ENCODE measurements at regions not wholly inside any gene's neighbourhood (a gene's known extent, or its start where the extent isn't known, plus 50 kb on each side); places are given as distances from the start of the nearest gene placed in this dataset.

DNA sequence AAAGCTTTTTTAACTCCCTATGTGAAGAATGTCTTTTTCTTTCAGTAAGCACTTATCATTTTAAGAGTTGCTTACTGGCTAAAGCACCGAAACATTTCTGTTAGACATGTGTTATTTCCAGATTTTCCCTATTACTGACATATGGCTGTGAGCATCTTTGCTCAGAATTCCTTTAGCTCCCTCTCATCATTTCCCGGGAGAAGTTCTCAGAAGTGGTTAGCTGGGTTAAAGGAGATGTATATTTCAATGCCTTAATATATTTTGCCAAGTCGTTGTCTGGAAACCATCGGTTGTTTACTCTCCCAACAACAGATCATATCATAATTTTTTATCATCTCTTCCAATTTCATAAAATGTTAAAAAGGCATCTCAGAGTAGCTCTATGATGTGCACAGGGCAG, 396.5 kb downstream of the OCA2 start:
- ChIA-PET CTCF (ENCODE audit: unreplicated experiment) (no interaction called here), POLR2A (interaction anchor here (0.6 kb wide), 1 partner anchor 312 kb away, joined by 3 read pairs; no protein-coding TSS in a partner anchor)
- H3K4me2 ChIP-seq (ENCODE audit: low read length), result no peak overlapping the region
- no peaks in the 10 kb centered on the region for H3K9me3 ChIP-seq (ENCODE audit: low read length)
- TF ChIP-seq EZH2phosphoT487 (IDR thresholded peaks at IDR 0.05; ENCODE audit: borderline replicate concordance, low read depth, low read length), result no peak
- TF ChIP-seq, protein P1, sequence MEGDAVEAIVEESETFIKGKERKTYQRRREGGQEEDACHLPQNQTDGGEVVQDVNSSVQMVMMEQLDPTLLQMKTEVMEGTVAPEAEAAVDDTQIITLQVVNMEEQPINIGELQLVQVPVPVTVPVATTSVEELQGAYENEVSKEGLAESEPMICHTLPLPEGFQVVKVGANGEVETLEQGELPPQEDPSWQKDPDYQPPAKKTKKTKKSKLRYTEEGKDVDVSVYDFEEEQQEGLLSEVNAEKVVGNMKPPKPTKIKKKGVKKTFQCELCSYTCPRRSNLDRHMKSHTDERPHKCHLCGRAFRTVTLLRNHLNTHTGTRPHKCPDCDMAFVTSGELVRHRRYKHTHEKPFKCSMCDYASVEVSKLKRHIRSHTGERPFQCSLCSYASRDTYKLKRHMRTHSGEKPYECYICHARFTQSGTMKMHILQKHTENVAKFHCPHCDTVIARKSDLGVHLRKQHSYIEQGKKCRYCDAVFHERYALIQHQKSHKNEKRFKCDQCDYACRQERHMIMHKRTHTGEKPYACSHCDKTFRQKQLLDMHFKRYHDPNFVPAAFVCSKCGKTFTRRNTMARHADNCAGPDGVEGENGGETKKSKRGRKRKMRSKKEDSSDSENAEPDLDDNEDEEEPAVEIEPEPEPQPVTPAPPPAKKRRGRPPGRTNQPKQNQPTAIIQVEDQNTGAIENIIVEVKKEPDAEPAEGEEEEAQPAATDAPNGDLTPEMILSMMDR (conservative IDR thresholded peaks at IDR 0.05; ENCODE audit: low read length), result no peak
- no TSS peak for BruUV-seq (replicated peaks)
- DNase-seq (ENCODE audit: low spot score), result no peak
- no peaks in the 10 kb centered on the region for H3K9me2 ChIP-seq (ENCODE audit: insufficient read depth, low read length)
- intact Hi-C loops (cut with micrococcal nuclease; ENCODE audit: unreplicated experiment), result no loop called here
- no peak overlapping the region for H2AFZ ChIP-seq (ENCODE audit: low read length)
- H4K20me1 ChIP-seq (ENCODE audit: insufficient read depth, low read length), result no peaks in the 10 kb centered on the region
- no peaks in the 10 kb centered on the region for H3K79me2 ChIP-seq (ENCODE audit: insufficient read depth, low read depth, low read length)
- no peak overlapping the region for H3K4me3 ChIP-seq (ENCODE audit: low read depth, low read length, poor library complexity, severe bottlenecking)
- H3K4me1 ChIP-seq (ENCODE audit: insufficient read depth, low read length, poor library complexity, severe bottlenecking), result no peaks in the 10 kb centered on the region
- H3K36me3 ChIP-seq (ENCODE audit: insufficient read depth, low read length), result no peaks in the 10 kb centered on the region
- no peak overlapping the region for H3K27ac ChIP-seq (ENCODE audit: low read depth, low read length, poor library complexity, severe bottlenecking)

DNA sequence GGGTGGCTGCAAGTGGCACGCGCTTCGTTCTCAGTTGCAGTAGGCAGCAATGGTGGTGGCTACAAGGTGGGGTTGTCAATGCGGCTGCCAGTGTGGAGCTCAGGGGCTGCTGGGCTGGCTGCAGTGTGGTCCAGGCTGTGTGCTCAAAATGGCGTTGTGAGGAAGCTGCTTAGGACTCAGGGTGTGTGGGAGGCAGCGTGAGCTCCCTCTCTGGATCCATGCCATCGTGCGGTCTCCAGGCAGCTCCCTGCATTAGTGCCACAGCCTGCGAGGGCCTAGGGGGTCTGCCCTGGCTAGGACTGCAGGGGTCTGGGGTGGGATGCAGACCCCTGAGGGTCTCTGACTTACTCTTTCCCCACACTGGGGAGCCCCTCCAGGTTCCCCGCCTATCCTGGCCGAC, 397.2 kb downstream of the OCA2 start:
- Histone ChIP-seq H4K20me1 (ENCODE audit: insufficient read depth, low read length) (no peaks in the 10 kb centered on the region), H3K9me2 (ENCODE audit: insufficient read depth, low read length) (no peaks in the 10 kb centered on the region), H3K9me3 (ENCODE audit: low read length) (no peaks in the 10 kb centered on the region), H3K4me3 (ENCODE audit: low read depth, low read length, poor library complexity, severe bottlenecking) (no peak overlapping the region), H2AFZ (ENCODE audit: low read length) (no peak overlapping the region), H3K36me3 (ENCODE audit: insufficient read depth, low read length) (no peaks in the 10 kb centered on the region), H3K4me1 (ENCODE audit: insufficient read depth, low read length, poor library complexity, severe bottlenecking) (no peaks in the 10 kb centered on the region), H3K79me2 (ENCODE audit: insufficient read depth, low read depth, low read length) (no peaks in the 10 kb centered on the region), H3K4me2 (ENCODE audit: low read length) (no peak overlapping the region), H3K27ac (ENCODE audit: low read depth, low read length, poor library complexity, severe bottlenecking) (no peak overlapping the region)
- no peak for DNase-seq (ENCODE audit: low spot score)
- intact Hi-C loops (cut with micrococcal nuclease; ENCODE audit: unreplicated experiment), result no loop called here
- no TSS peak for BruUV-seq (replicated peaks)
- ChIA-PET POLR2A (interaction anchor here (0.6 kb wide), 1 partner anchor 312 kb away, joined by 3 read pairs; no protein-coding TSS in a partner anchor), CTCF (ENCODE audit: unreplicated experiment) (no interaction called here)
- TF ChIP-seq, protein P1 (conservative IDR thresholded peaks at IDR 0.05; ENCODE audit: low read length), result no peak
- no peak for TF ChIP-seq EZH2phosphoT487 (IDR thresholded peaks at IDR 0.05; ENCODE audit: borderline replicate concordance, low read depth, low read length)

DNA sequence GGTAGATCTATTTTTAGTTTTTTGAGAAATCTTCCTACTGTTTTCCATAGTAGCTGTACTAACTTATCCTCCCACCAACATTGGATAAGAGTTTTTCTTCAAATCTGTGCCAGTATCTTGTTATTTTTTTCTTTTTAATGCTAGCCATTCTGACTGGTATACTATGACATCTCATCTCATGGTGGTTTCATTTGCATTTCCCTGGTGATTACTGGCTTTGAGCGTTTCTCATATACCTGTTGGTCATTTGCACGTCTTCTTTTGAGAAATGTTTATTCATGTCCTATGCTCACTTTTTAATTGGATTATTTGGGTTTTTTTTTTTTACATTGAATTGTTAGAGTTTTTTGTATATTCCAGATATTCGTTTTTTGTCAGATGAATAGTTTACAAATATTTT, 398.1 kb downstream of the OCA2 start:
- Histone ChIP-seq H3K4me1 (ENCODE audit: insufficient read depth, low read length, poor library complexity, severe bottlenecking) (no peaks in the 10 kb centered on the region), H3K36me3 (ENCODE audit: insufficient read depth, low read length) (no peaks in the 10 kb centered on the region), H3K4me2 (ENCODE audit: low read length) (no peak overlapping the region), H3K27ac (ENCODE audit: low read depth, low read length, poor library complexity, severe bottlenecking) (no peak overlapping the region), H3K4me3 (ENCODE audit: low read depth, low read length, poor library complexity, severe bottlenecking) (no peak overlapping the region), H3K9me2 (ENCODE audit: insufficient read depth, low read length) (no peaks in the 10 kb centered on the region), H2AFZ (ENCODE audit: low read length) (no peak overlapping the region), H3K9me3 (ENCODE audit: low read length) (no peaks in the 10 kb centered on the region), H3K79me2 (ENCODE audit: insufficient read depth, low read depth, low read length) (no peaks in the 10 kb centered on the region), H4K20me1 (ENCODE audit: insufficient read depth, low read length) (no peaks in the 10 kb centered on the region)
- intact Hi-C loops (cut with micrococcal nuclease; ENCODE audit: unreplicated experiment), result no loop called here
- ChIA-PET POLR2A (no interaction called here), CTCF (ENCODE audit: unreplicated experiment) (no interaction called here)
- no TSS peak for BruUV-seq (replicated peaks)
- no peak for DNase-seq (ENCODE audit: low spot score)
- TF ChIP-seq, protein P1 (conservative IDR thresholded peaks at IDR 0.05; ENCODE audit: low read length), result no peak
